ENCODE measurements at regions not wholly inside any gene's neighbourhood (a gene's known extent, or its start where the extent isn't known, plus 50 kb on each side); places are given as distances from the start of the nearest gene placed in this dataset.
A peak's percentile ranks its signal among the peaks of the same experiment; 100 is the strongest.

DNA sequence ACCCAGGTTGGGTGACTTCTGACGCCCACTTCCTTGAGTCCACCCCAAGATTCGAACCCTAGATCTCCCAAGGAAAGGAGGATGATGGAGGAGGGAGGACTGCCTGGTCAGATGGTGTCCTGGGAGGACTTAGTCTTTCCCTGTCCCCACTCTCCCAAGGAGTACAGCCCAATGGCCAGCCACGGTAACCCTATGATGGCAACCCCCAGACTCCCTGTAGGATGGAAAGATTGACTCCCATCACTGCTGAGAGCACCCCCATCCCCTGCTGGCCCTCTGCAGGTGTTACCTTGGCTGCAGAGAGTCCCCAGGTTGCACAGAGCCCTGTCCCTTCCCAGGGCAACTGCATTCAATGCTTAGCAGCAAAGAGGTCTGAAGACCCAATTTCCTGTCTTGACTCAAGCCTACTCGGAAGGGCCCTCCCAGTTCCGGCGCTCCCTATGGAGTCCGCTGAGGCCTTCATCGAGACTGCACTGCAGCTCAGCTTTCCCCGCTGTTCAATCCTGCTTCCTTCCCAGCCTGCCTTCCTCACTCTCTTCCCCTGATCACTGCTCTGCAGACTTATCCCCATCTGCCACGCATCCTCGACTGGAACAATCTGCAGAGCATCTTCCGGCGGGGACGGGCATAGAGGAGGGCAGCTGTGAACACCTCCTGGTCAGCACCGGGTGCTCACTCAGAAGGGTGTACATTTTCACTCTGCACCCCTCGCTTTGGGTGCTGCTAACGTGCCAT is 50.8 kb upstream of the OCM2 start:
- no peak for DNase-seq (ENCODE audit: low read depth in 2 of 2, low spot score in 1 of 2)

DNA sequence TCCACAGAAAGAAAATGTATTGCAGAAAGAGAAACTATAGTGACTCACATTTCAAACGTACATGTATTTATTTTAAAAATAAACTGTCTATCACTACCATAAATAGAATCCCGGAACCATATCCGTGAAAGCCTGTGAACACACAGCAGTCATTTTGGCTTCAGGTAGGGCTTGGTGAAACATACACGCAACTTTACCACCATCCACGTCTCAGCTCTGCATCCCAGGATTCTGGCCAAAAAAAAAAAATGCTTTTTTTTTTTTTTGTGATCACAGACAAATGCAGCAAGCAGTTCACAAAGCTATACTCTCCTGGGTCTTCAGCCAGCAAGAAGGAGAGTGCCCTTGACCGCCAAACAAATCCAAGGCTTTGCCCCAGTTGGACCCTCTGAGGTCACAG is 56.8 kb upstream of the OCM2 start:
- DNase-seq (ENCODE audit: low read depth in 2 of 2, low spot score in 1 of 2) = no peak

DNA sequence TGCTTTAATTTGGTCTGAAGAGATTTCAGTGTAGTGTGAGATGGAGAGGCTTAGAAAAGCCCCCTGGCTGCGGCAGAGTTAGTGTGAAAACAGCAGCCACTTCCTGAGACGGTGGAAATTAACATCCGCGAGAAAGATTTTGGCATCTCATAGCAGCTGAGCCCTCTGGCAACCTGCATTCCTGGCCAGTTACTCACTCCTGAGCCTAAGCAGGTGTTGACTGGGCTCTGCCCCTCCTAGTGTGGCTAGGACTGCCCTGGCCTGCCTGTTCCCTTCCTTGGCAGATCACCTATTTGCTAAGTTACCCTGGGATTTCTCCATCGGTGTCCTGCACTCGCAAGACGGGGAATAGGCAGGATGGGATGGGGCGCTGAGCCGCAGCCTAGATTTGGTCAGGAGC is 57.6 kb upstream of the LMTK2 start:
- no peak for DNase-seq (ENCODE audit: low read depth in 2 of 2, low spot score in 1 of 2)

DNA sequence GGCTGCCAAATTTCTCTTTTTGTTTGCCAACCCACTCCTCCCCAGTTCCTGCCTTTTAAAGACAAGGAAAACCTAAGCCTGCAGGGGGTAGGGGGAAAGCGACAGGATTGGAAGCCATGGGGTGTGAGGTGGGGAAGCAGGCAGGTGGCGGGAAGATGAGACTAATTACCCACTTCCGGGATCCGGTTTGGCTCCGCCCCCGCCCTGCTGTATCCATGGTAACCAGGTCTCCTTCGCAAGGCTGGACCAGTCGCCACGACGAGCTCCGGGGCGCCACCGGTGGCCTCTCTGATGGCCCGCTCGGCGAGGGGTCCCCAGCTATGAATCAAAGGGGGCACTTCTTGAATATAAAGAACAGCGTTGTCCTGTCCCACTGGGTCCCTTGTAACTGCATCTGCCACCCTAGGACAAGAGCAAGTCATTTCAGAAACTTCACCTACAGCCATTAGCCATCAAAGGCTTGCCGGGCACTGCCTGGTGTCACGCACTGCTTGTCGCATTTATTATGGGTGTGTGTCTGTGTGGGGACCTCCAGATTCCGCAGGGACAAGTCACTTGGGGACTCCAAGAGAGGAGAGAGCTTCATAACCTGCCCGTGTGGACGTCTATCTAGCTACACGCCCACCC is 55.4 kb upstream of the LMTK2 start:
- peak in 1 of 2 donors; percentile 3 for DNase-seq (ENCODE audit: low read depth in 2 of 2, low spot score in 1 of 2)

- no peak for DNase-seq (ENCODE audit: low read depth in 2 of 2, low spot score in 1 of 2)
These were observed 52.1 kb upstream of the LMTK2 start for GRCh38 chr7:98054585-98054984.

DNA sequence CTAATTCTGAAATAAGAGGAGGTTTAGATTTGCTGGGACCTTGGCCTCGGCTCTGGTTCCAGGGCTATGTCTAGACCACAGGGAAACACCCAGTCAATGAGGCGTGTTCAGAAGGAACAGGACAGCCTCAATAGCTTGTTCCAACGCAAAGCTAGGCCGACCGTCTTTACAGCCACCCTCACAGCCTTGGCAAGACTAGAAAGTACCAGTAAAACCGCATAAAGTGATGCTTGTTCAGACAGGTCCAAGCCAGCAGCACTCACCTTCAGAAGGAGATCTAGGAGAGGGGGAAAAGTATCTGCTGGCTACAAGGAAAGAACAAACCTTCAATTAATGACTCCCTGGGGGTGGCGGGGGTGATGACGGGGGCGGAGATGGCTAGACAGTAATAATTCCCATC is 50.1 kb upstream of the LMTK2 start:
- DNase-seq (ENCODE audit: low read depth in 2 of 2, low spot score in 1 of 2) = no peak

Data from stimulated activated CD8-positive, alpha-beta memory T cell treated with anti-CD3 and anti-CD28 coated beads, Interleukin-4, amount 100 ng/mL, for 1 hour (primary cell).